ENCODE measurements at regions not wholly inside any gene's neighbourhood (a gene's known extent, or its start where the extent isn't known, plus 50 kb on each side); places are given as distances from the start of the nearest gene placed in this dataset.

- no peaks in the 10 kb centered on the region for H3F3A ChIP-seq (ENCODE audit: control insufficient read depth, insufficient read depth)
- no peaks in the 10 kb centered on the region; the same call in 1 of the 2 replicates for H3K27me3 ChIP-seq (ENCODE audit: control insufficient read depth, low read length)
- H3K4me2 ChIP-seq (ENCODE audit: low read length), result no peak overlapping the region
- no peaks in the 10 kb centered on the region for H3K9me2 ChIP-seq (replicated peaks; ENCODE audit: control insufficient read depth, low read length)
- H3K79me2 ChIP-seq (ENCODE audit: control insufficient read depth, low read length), result no peaks in the 10 kb centered on the region
- H3K4me3 ChIP-seq (ENCODE audit: low read length), result no peak overlapping the region
- no peaks in the 10 kb centered on the region for H3K36me3 ChIP-seq (ENCODE audit: control insufficient read depth, low read length)
- no peaks in the 10 kb centered on the region for H4K20me1 ChIP-seq (ENCODE audit: control insufficient read depth, insufficient read depth, low read depth, low read length)
- no peaks in the 10 kb centered on the region for H3K4me1 ChIP-seq (ENCODE audit: control insufficient read depth, low read length)
- TF ChIP-seq CTCF (IDR thresholded peaks at IDR 0.05; ENCODE audit: low read depth, low read length, poor library complexity, severe bottlenecking) (no peak), EZH2phosphoT487 (IDR thresholded peaks at IDR 0.05; ENCODE audit: borderline replicate concordance, low read length) (no peak)
- H3K27ac ChIP-seq (ENCODE audit: low read depth, low read length), result no peak overlapping the region
- H3K9me3 ChIP-seq (ENCODE audit: control insufficient read depth, insufficient read depth, low read length), result no peaks in the 10 kb centered on the region
Measured at GRCh38 chr9:38301376-38302106, 91.0 kb upstream of the ALDH1B1 start.

GRCh38 chr9:38299856-38300255, 92.6 kb upstream of the ALDH1B1 start:
- H3K79me2 ChIP-seq (ENCODE audit: control insufficient read depth, low read length), result no peaks in the 10 kb centered on the region
- H3F3A ChIP-seq (ENCODE audit: control insufficient read depth, insufficient read depth), result no peaks in the 10 kb centered on the region
- H4K20me1 ChIP-seq (ENCODE audit: control insufficient read depth, insufficient read depth, low read depth, low read length), result no peaks in the 10 kb centered on the region
- no peaks in the 10 kb centered on the region; the same call in 1 of the 2 replicates for H3K27me3 ChIP-seq (ENCODE audit: control insufficient read depth, low read length)
- no peak for TF ChIP-seq EZH2phosphoT487 (IDR thresholded peaks at IDR 0.05; ENCODE audit: borderline replicate concordance, low read length)
- no peak for TF ChIP-seq CTCF (IDR thresholded peaks at IDR 0.05; ENCODE audit: low read depth, low read length, poor library complexity, severe bottlenecking)
- H3K9me3 ChIP-seq (ENCODE audit: control insufficient read depth, insufficient read depth, low read length), result no peaks in the 10 kb centered on the region
- H3K27ac ChIP-seq (ENCODE audit: low read depth, low read length), result no peak overlapping the region
- H3K9me2 ChIP-seq (replicated peaks; ENCODE audit: control insufficient read depth, low read length), result no peaks in the 10 kb centered on the region
- H3K4me3 ChIP-seq (ENCODE audit: low read length), result no peak overlapping the region
- H3K4me2 ChIP-seq (ENCODE audit: low read length), result no peak overlapping the region
- H3K36me3 ChIP-seq (ENCODE audit: control insufficient read depth, low read length), result no peaks in the 10 kb centered on the region
- no peaks in the 10 kb centered on the region for H3K4me1 ChIP-seq (ENCODE audit: control insufficient read depth, low read length)

GRCh38 chr9:38298904-38299303, 93.6 kb upstream of the ALDH1B1 start:
- H3K27me3 ChIP-seq (ENCODE audit: control insufficient read depth, low read length), result no peaks in the 10 kb centered on the region; the same call in 1 of the 2 replicates
- no peaks in the 10 kb centered on the region for H3K79me2 ChIP-seq (ENCODE audit: control insufficient read depth, low read length)

More at GRCh38 chr9:38298904-38299303, 93.6 kb upstream of the ALDH1B1 start:
- no peaks in the 10 kb centered on the region for H3F3A ChIP-seq (ENCODE audit: control insufficient read depth, insufficient read depth)
- no peaks in the 10 kb centered on the region for H3K9me3 ChIP-seq (ENCODE audit: control insufficient read depth, insufficient read depth, low read length)
- TF ChIP-seq CTCF (IDR thresholded peaks at IDR 0.05; ENCODE audit: low read depth, low read length, poor library complexity, severe bottlenecking) (no peak), EZH2phosphoT487 (IDR thresholded peaks at IDR 0.05; ENCODE audit: borderline replicate concordance, low read length) (no peak)
- no peaks in the 10 kb centered on the region for H3K9me2 ChIP-seq (replicated peaks; ENCODE audit: control insufficient read depth, low read length)
- no peaks in the 10 kb centered on the region for H3K4me1 ChIP-seq (ENCODE audit: control insufficient read depth, low read length)
- H3K36me3 ChIP-seq (ENCODE audit: control insufficient read depth, low read length), result no peaks in the 10 kb centered on the region
- no peak overlapping the region for H3K4me3 ChIP-seq (ENCODE audit: low read length)
- no peak overlapping the region for H3K4me2 ChIP-seq (ENCODE audit: low read length)
- H3K27ac ChIP-seq (ENCODE audit: low read depth, low read length), result no peak overlapping the region
- H4K20me1 ChIP-seq (ENCODE audit: control insufficient read depth, insufficient read depth, low read depth, low read length), result no peaks in the 10 kb centered on the region
